Tibial nerve (tissue), 4 donors: ENCODE measurements at regions not wholly inside any gene's neighbourhood (a gene's known extent, or its start where the extent isn't known, plus 50 kb on each side); places are given as distances from the start of the nearest gene placed in this dataset.

ENCODE experiments used
- EP300 ChIP-seq, 2 donors: sonication (generic); formaldehyde crosslinking; IDR thresholded peaks; one replicate each; pipeline ENCODE4 v1.6.1; 2017; ENCODE audit warnings: antibody characterized with exemption in 2 of 2, mild to moderate bottlenecking in 1 of 2
- POLR2A ChIP-seq, 2 donors: fragments of 450-650 bp; IDR thresholded peaks; one replicate each; pipeline ENCODE4 v1.6.1; 2017; ENCODE audit warnings: antibody characterized with exemption in 2 of 2, mild to moderate bottlenecking in 2 of 2, moderate library complexity in 2 of 2
- TF ChIP-seq, protein P1 (sequence below), 5 experiments: fragments of 200-600 bp in 3 of 5; fragments of 450-650 bp in 2 of 5; sonication (generic) in 3 of 5; IDR thresholded peaks; one replicate each; pipeline ENCODE4 v1.5.1; 2016 to 2019; ENCODE audit warnings: antibody characterized with exemption in 5 of 5, mild to moderate bottlenecking in 3 of 5, moderate library complexity in 2 of 5

DNA sequence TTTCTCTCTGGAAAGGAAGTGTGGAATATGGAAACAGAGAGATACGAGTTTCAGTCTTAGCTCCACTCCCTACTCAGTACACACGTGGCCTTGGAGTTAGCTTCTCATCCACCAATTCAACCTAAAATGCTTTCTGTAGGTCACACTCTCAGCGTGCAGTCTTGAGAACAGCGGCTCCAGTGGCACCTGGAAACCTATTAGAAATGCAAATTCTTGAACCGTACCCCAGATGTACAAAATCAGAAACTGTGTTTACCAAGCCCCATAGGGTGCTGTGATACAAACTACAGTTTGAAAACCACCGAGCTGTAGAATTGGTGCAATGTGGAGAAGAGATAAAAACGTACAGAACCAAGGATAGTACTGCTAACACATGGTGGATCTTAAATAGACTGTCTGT lies 91.1 kb upstream of the SP4 start:
- TF ChIP-seq, protein P1, sequence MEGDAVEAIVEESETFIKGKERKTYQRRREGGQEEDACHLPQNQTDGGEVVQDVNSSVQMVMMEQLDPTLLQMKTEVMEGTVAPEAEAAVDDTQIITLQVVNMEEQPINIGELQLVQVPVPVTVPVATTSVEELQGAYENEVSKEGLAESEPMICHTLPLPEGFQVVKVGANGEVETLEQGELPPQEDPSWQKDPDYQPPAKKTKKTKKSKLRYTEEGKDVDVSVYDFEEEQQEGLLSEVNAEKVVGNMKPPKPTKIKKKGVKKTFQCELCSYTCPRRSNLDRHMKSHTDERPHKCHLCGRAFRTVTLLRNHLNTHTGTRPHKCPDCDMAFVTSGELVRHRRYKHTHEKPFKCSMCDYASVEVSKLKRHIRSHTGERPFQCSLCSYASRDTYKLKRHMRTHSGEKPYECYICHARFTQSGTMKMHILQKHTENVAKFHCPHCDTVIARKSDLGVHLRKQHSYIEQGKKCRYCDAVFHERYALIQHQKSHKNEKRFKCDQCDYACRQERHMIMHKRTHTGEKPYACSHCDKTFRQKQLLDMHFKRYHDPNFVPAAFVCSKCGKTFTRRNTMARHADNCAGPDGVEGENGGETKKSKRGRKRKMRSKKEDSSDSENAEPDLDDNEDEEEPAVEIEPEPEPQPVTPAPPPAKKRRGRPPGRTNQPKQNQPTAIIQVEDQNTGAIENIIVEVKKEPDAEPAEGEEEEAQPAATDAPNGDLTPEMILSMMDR (IDR thresholded peaks at IDR 0.05): no peak
- no peak for TF ChIP-seq EP300 (IDR thresholded peaks at IDR 0.05)
- TF ChIP-seq POLR2A (IDR thresholded peaks at IDR 0.05): no peak
